Hepatocyte (in vitro differentiated cells): ENCODE measurements at regions not wholly inside any gene's neighbourhood (a gene's known extent, or its start where the extent isn't known, plus 50 kb on each side); places are given as distances from the start of the nearest gene placed in this dataset.
"Not testable (repeated sequence)": the region's sequence is repeated elsewhere in the genome, so short reads cannot be mapped to it uniquely, and the experiment has no call there.

Source experiments
- DNase-seq: peaks from one replicate; pipeline ENCODE4 v3.0.0-alpha.2; 2016; ENCODE audit warnings: low spot score
- H2AFZ ChIP-seq: fragments of 200-600 bp; sonication (generic); 2 replicates; pipeline ENCODE4 v1.6.0; 2016; ENCODE audit warnings: antibody characterized with exemption, mild to moderate bottlenecking
- H3K27ac ChIP-seq: fragments of 200-600 bp; sonication (generic); 2 replicates; pipeline ENCODE4 v1.5.1; 2016; ENCODE audit warnings: mild to moderate bottlenecking
- H3K27me3 ChIP-seq: fragments of 200-600 bp; sonication (generic); 2 replicates; pipeline ENCODE4 v1.6.1; 2016
- H3K36me3 ChIP-seq: fragments of 200-600 bp; sonication (generic); replicated peaks from 2 replicates; pipeline ENCODE4 v1.5.1; 2016; ENCODE audit warnings: low read depth; ENCODE audit not compliant: insufficient read depth
- H3K4me1 ChIP-seq: fragments of 200-600 bp; sonication (generic); 2 replicates; pipeline ENCODE4 v1.5.1; 2016; ENCODE audit warnings: mild to moderate bottlenecking, moderate library complexity; ENCODE audit not compliant: insufficient read depth
- H3K4me2 ChIP-seq: fragments of 200-600 bp; sonication (generic); 2 replicates; pipeline ENCODE4 v1.6.0; 2016
- H3K4me3 ChIP-seq: fragments of 200-600 bp; sonication (generic); 2 replicates; pipeline ENCODE4 v1.5.1; 2016; ENCODE audit warnings: mild to moderate bottlenecking
- H3K79me2 ChIP-seq: fragments of 200-600 bp; sonication (generic); 2 replicates; pipeline ENCODE4 v1.6.0; 2017; ENCODE audit warnings: mild to moderate bottlenecking
- H3K9me2 ChIP-seq: fragments of 200-600 bp; sonication (generic); replicated peaks from 2 replicates; pipeline ENCODE4 v1.6.0; 2017; ENCODE audit warnings: mild to moderate bottlenecking; ENCODE audit not compliant: insufficient read depth
- H3K9me3 ChIP-seq: fragments of 200-600 bp; sonication (generic); 2 replicates; pipeline ENCODE4 v1.5.1; 2016; ENCODE audit warnings: low read depth, mild to moderate bottlenecking
- H4K20me1 ChIP-seq: fragments of 200-600 bp; sonication (generic); 2 replicates; pipeline ENCODE4 v1.6.0; 2016; ENCODE audit warnings: mild to moderate bottlenecking; ENCODE audit not compliant: insufficient read depth, poor library complexity, severe bottlenecking
- CTCF ChIP-seq: fragments of 200-600 bp; sonication (generic); IDR thresholded peaks from 2 replicates; pipeline ENCODE4 v1.5.1; 2016; ENCODE audit warnings: antibody characterized with exemption, mild to moderate bottlenecking; ENCODE audit not compliant: poor library complexity
- EZH2 ChIP-seq: fragments of 200-600 bp; sonication (generic); IDR thresholded peaks from 2 replicates; pipeline ENCODE4 v1.6.1; 2016; ENCODE audit warnings: antibody characterized with exemption, mild to moderate bottlenecking, borderline replicate concordance
- EZH2phosphoT487 ChIP-seq: fragments of 200-600 bp; sonication (generic); IDR thresholded peaks from one replicate; pipeline ENCODE4 v1.6.1; 2018; ENCODE audit warnings: antibody characterized with exemption, mild to moderate bottlenecking, low read depth, moderate library complexity; ENCODE audit not compliant: unreplicated experiment, severe bottlenecking
- WGBS: methylation state at CpG from one replicate; pipeline ENCODE4 v1.1.6; 2016; ENCODE audit warnings: low lambda C conversion rate; ENCODE audit errors: missing lambda C conversion rate; 5-methylcytosine and 5-hydroxymethylcytosine counted together

- H4K20me1 ChIP-seq: no peaks in the 10 kb centered on the region
- H3K36me3 ChIP-seq: no peaks in the 10 kb centered on the region
- TF ChIP-seq EZH2phosphoT487 (no peak), CTCF (no peak)
- H3K27ac ChIP-seq: no peak overlapping the region
- no peaks in the 10 kb centered on the region for H3K27me3 ChIP-seq
- no peaks in the 10 kb centered on the region for H3K9me2 ChIP-seq
- no peaks in the 10 kb centered on the region for H3K79me2 ChIP-seq
- 90% methylated on average over 3 of the region's 3 CpGs for WGBS
- no peaks in the 10 kb centered on the region for H3K4me1 ChIP-seq
- DNase-seq: no peak
- no peak overlapping the region for H3K4me2 ChIP-seq
- H2AFZ ChIP-seq: no peak overlapping the region
- H3K9me3 ChIP-seq: no peaks in the 10 kb centered on the region
- H3K4me3 ChIP-seq: no peak overlapping the region
Measured at GRCh38 chr14:27890259-27890658, 876.3 kb upstream of the FOXG1 start.

- H3K4me2 ChIP-seq, H3K4me3 ChIP-seq, DNase-seq, H3K79me2 ChIP-seq, H3K9me3 ChIP-seq, H2AFZ ChIP-seq, H3K27ac ChIP-seq, H3K4me1 ChIP-seq, H4K20me1 ChIP-seq, H3K36me3 ChIP-seq, H3K9me2 ChIP-seq, H3K27me3 ChIP-seq: not testable (repeated sequence)
- 94% methylated on average over 1 of the region's 1 CpG for WGBS
Measured at GRCh38 chr14:27908484-27908883, 858.1 kb upstream of the FOXG1 start.

GRCh38 chr14:27916326-27916725 lies 850.3 kb upstream of the FOXG1 start:
- WGBS: 76% methylated on average over 3 of the region's 3 CpGs
- TF ChIP-seq EZH2phosphoT487 (no peak), CTCF (no peak), EZH2 (no peak)
- no peak overlapping the region for H3K4me3 ChIP-seq
- no peaks in the 10 kb centered on the region for H4K20me1 ChIP-seq
- DNase-seq: no peak
- no peaks in the 10 kb centered on the region for H3K27me3 ChIP-seq
- no peaks in the 10 kb centered on the region for H3K9me2 ChIP-seq
- no peaks in the 10 kb centered on the region for H3K79me2 ChIP-seq
- H3K4me1 ChIP-seq: no peaks in the 10 kb centered on the region
- no peak overlapping the region for H2AFZ ChIP-seq
- H3K9me3 ChIP-seq: no peaks in the 10 kb centered on the region
- no peak overlapping the region for H3K4me2 ChIP-seq
- no peak overlapping the region for H3K27ac ChIP-seq
- H3K36me3 ChIP-seq: no peaks in the 10 kb centered on the region

- H4K20me1 ChIP-seq: no peaks in the 10 kb centered on the region
- no peaks in the 10 kb centered on the region for H3K4me1 ChIP-seq
- H3K36me3 ChIP-seq: no peaks in the 10 kb centered on the region
- DNase-seq: no peak
- H3K27ac ChIP-seq: no peak overlapping the region
- no peak overlapping the region for H3K4me2 ChIP-seq
- no peak overlapping the region for H2AFZ ChIP-seq
- 86% methylated on average over 3 of the region's 3 CpGs for WGBS
- no peaks in the 10 kb centered on the region for H3K9me2 ChIP-seq
- H3K9me3 ChIP-seq: no peaks in the 10 kb centered on the region
- H3K4me3 ChIP-seq: no peak overlapping the region
- TF ChIP-seq CTCF (no peak), EZH2 (no peak), EZH2phosphoT487 (no peak)
- no peaks in the 10 kb centered on the region for H3K79me2 ChIP-seq
- no peaks in the 10 kb centered on the region for H3K27me3 ChIP-seq
Measured at GRCh38 chr14:27917896-27918295, 848.7 kb upstream of the FOXG1 start.
